Smooth muscle cell (in vitro differentiated cells): ENCODE measurements at regions not wholly inside any gene's neighbourhood (a gene's known extent, or its start where the extent isn't known, plus 50 kb on each side); places are given as distances from the start of the nearest gene placed in this dataset.

Experiments
- DNase-seq: peaks from one replicate; lab custom pipeline; 2025; ENCODE audit not compliant: unreplicated experiment; lab: John Stamatoyannopoulos, UW
- H2AFZ ChIP-seq: fragments of 200-600 bp; sonication (generic); 2 replicates; pipeline ENCODE4 v1.6.0; 2016; ENCODE audit warnings: antibody characterized with exemption, low read depth, mild to moderate bottlenecking
- H3F3A ChIP-seq: fragments of 200-600 bp; sonication (generic); 2 replicates; pipeline ENCODE4 v1.6.0; 2017; ENCODE audit warnings: antibody characterized with exemption, low read depth
- H3K27ac ChIP-seq: fragments of 200-600 bp; sonication (generic); 2 replicates; pipeline ENCODE4 v1.5.1; 2016; ENCODE audit warnings: low read depth, mild to moderate bottlenecking
- H3K27me3 ChIP-seq: fragments of 200-600 bp; sonication (generic); 2 replicates; pipeline ENCODE4 v1.6.1; 2016; ENCODE audit warnings: low read depth, mild to moderate bottlenecking
- H3K36me3 ChIP-seq: fragments of 200-600 bp; sonication (generic); 2 replicates; pipeline ENCODE4 v1.5.1; 2016; ENCODE audit warnings: low read depth
- H3K4me1 ChIP-seq: fragments of 200-600 bp; sonication (generic); 2 replicates; pipeline ENCODE4 v1.5.1; 2016; ENCODE audit warnings: low read depth
- H3K4me2 ChIP-seq: fragments of 200-600 bp; sonication (generic); 2 replicates; pipeline ENCODE4 v1.6.0; 2016; ENCODE audit warnings: mild to moderate bottlenecking
- H3K4me3 ChIP-seq: fragments of 200-600 bp; sonication (generic); 2 replicates; pipeline ENCODE4 v1.5.1; 2016; ENCODE audit warnings: mild to moderate bottlenecking
- H3K79me2 ChIP-seq: fragments of 200-600 bp; sonication (generic); 2 replicates; pipeline ENCODE4 v1.6.0; 2016; ENCODE audit warnings: low read depth, mild to moderate bottlenecking
- H3K9ac ChIP-seq: fragments of 200-600 bp; sonication (generic); 2 replicates; pipeline ENCODE4 v1.6.0; 2016; ENCODE audit warnings: low read depth
- H3K9me3 ChIP-seq: fragments of 200-600 bp; sonication (generic); replicated peaks from 2 replicates; pipeline ENCODE4 v1.5.1; 2016; ENCODE audit warnings: low read depth
- H4K20me1 ChIP-seq: fragments of 200-600 bp; sonication (generic); 2 replicates; pipeline ENCODE4 v1.6.0; 2016; ENCODE audit warnings: low read depth
- WGBS: methylation state at CpG from one replicate; pipeline ENCODE4 v1.1.7; 2016; ENCODE audit warnings: low lambda C conversion rate; 5-methylcytosine and 5-hydroxymethylcytosine counted together
- TF ChIP-seq, protein P1 (sequence below): fragments of 200-600 bp; sonication (generic); IDR thresholded peaks from 2 replicates; pipeline ENCODE4 v1.5.1; 2017; ENCODE audit warnings: borderline replicate concordance, mild to moderate bottlenecking, antibody characterized with exemption; ENCODE audit not compliant: insufficient read depth, poor library complexity, severe bottlenecking

DNA sequence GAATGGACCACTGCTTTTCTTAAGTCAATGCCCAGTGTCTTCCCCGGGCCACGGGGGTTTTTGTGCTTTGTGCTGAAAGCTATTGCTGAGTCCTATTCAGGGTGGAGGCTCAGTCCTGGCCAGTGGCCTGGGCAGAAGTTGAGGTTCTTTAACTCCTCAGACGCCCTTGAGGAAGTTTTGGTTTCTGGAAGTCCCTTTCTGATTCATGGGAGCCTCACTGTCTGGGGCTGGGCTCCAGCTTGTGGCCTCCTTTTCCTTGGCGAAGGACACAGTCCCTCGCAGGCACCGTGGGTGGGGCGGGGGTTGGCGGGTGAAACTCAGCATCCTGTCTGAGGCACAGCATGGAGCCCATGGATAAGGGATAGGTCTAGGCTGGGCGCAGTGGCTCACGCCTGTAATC lies 465.2 kb upstream of the HS6ST1 start:
- no peak overlapping the region for H3K4me2 ChIP-seq

DNA sequence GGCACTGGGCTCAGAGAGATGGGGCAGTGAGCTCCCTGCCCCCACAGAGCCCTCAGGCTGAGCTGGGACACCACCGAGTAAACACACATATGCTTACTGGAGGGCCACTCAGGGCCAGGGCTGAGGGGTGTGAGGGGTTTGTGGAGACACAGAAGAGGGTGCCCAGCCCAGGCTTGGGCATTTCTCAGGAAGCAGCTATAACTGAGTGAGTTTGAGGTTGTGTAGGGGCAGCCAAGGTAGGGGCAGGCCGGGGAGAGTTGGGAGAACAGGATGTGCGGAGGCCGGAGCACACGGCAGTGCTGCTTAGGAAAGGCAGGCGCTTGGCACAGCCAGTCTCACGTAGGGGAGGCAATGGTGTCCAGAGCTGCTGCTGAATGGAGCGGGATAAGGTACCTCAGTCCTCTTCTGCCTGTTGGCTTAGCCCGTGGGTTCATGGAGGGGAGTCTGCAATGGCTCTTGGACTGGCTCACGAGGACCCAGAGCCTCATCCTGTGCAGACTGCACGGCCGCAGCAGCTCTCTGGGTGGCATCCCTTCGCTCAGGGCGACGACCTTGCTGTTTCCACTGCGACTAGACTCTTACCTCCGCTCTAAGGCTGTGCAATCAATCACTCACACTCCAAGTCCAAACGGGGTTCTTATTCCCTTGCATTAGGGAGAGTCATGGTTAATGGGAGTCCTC lies 466.1 kb upstream of the HS6ST1 start:
- Histone ChIP-seq H3K4me3 (no peak overlapping the region), H4K20me1 (no peaks in the 10 kb centered on the region), H3K4me1 (peaks cover 11% of the 10 kb centered on the region), H3F3A (no peaks in the 10 kb centered on the region), H3K9me3 (no peaks in the 10 kb centered on the region), H3K9ac (no peak overlapping the region), H3K36me3 (no peaks in the 10 kb centered on the region), H2AFZ (no peak overlapping the region), H3K27ac (no peak overlapping the region), H3K79me2 (no peaks in the 10 kb centered on the region), H3K27me3 (no peaks in the 10 kb centered on the region), H3K4me2 (no peak overlapping the region)
- TF ChIP-seq, protein P1, sequence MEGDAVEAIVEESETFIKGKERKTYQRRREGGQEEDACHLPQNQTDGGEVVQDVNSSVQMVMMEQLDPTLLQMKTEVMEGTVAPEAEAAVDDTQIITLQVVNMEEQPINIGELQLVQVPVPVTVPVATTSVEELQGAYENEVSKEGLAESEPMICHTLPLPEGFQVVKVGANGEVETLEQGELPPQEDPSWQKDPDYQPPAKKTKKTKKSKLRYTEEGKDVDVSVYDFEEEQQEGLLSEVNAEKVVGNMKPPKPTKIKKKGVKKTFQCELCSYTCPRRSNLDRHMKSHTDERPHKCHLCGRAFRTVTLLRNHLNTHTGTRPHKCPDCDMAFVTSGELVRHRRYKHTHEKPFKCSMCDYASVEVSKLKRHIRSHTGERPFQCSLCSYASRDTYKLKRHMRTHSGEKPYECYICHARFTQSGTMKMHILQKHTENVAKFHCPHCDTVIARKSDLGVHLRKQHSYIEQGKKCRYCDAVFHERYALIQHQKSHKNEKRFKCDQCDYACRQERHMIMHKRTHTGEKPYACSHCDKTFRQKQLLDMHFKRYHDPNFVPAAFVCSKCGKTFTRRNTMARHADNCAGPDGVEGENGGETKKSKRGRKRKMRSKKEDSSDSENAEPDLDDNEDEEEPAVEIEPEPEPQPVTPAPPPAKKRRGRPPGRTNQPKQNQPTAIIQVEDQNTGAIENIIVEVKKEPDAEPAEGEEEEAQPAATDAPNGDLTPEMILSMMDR, result no peak
- WGBS, result 97% methylated on average over 16 of the region's 18 CpGs
- no peak for DNase-seq

More for the DNA sequence above, 465.2 kb upstream of the HS6ST1 start:
- Histone ChIP-seq H3K36me3 (no peaks in the 10 kb centered on the region), H3K79me2 (no peaks in the 10 kb centered on the region), H3F3A (no peaks in the 10 kb centered on the region), H3K9ac (no peak overlapping the region), H4K20me1 (no peaks in the 10 kb centered on the region), H3K27me3 (no peaks in the 10 kb centered on the region), H2AFZ (no peak overlapping the region), H3K4me1 (peaks cover 11% of the 10 kb centered on the region), H3K9me3 (no peaks in the 10 kb centered on the region), H3K4me3 (no peak overlapping the region), H3K27ac (no peak overlapping the region)
- DNase-seq, result no peak
- TF ChIP-seq, protein P1, result no peak
- 91% methylated on average over 10 of the region's 10 CpGs for WGBS

DNA sequence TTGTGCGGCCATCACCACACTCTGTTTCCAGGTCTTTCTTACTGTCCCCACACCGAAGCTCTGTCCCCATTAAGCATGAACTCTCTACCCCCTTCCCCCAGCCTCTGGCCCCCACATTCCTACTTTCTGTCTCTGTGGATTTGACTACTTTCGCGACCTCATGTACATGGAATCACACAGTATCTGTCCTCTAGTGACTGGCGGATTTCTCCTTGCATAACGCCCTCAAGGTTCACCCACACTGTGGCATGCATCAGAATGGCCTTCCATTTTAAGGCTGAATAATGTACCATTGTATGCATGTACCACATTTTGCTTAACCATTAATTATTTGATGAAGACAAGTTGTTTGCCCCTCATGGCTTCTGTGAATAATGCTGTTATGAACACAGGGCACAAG lies 467.6 kb upstream of the HS6ST1 start:
- Histone ChIP-seq H4K20me1 (no peaks in the 10 kb centered on the region), H3K4me1 (peaks cover 11% of the 10 kb centered on the region), H3K79me2 (no peaks in the 10 kb centered on the region), H3K4me2 (no peak overlapping the region), H3K9ac (no peak overlapping the region), H3K27me3 (no peaks in the 10 kb centered on the region), H2AFZ (no peak overlapping the region), H3F3A (no peaks in the 10 kb centered on the region), H3K9me3 (no peaks in the 10 kb centered on the region), H3K4me3 (no peak overlapping the region), H3K36me3 (no peaks in the 10 kb centered on the region), H3K27ac (no peak overlapping the region)
- TF ChIP-seq, protein P1, result no peak
- WGBS, result 88% methylated on average over 6 of the region's 6 CpGs
- DNase-seq, result no peak
